IPS DF 4.7 (cell line): ENCODE measurements at regions not wholly inside any gene's neighbourhood (a gene's known extent, or its start where the extent isn't known, plus 50 kb on each side); places are given as distances from the start of the nearest gene placed in this dataset.
"Not testable (repeated sequence)": the region's sequence is repeated elsewhere in the genome, so short reads cannot be mapped to it uniquely, and the experiment has no call there.

Experiments used
- DNase-seq: peaks from one replicate; pipeline ENCODE4 v3.0.0-alpha.2; 2013; ENCODE audit warnings: low spot score; ENCODE audit errors: extremely low read depth

- DNase-seq, result no peak
Observed at GRCh38 chr13:80083853-80084676, 256.9 kb downstream of the SPRY2 start.

GRCh38 chr13:80083081-80083852 lies 257.7 kb downstream of the SPRY2 start:
- no peak for DNase-seq

GRCh38 chr13:80082396-80083080 lies 258.4 kb downstream of the SPRY2 start:
- no peak for DNase-seq

GRCh38 chr13:80074811-80075210 lies 266.1 kb downstream of the SPRY2 start:
- no peak for DNase-seq

- DNase-seq, result no peak
Observed at GRCh38 chr13:80074143-80074752, 266.7 kb downstream of the SPRY2 start.

GRCh38 chr13:80072231-80072630 lies 268.7 kb downstream of the SPRY2 start:
- no peak for DNase-seq

GRCh38 chr13:80070024-80070703 lies 270.8 kb downstream of the SPRY2 start:
- no peak for DNase-seq

GRCh38 chr13:80069374-80069773 lies 271.6 kb downstream of the SPRY2 start:
- DNase-seq, result no peak

GRCh38 chr13:80065996-80066395 lies 274.9 kb downstream of the SPRY2 start:
- DNase-seq, result no peak

GRCh38 chr13:80062416-80062815 lies 278.5 kb downstream of the SPRY2 start:
- DNase-seq, result not testable (repeated sequence)

GRCh38 chr13:80059789-80060188 lies 281.1 kb downstream of the SPRY2 start:
- no peak for DNase-seq

- DNase-seq, result no peak
Observed at GRCh38 chr13:80058626-80059025, 282.3 kb downstream of the SPRY2 start.

GRCh38 chr13:80055847-80056246 lies 285.1 kb downstream of the SPRY2 start:
- no peak for DNase-seq

GRCh38 chr13:80054806-80055205 lies 286.1 kb downstream of the SPRY2 start:
- DNase-seq, result no peak

- no peak for DNase-seq
Observed at GRCh38 chr13:80052286-80052685, 288.6 kb downstream of the SPRY2 start.

GRCh38 chr13:80050252-80050651 lies 290.7 kb downstream of the SPRY2 start:
- no peak for DNase-seq

- DNase-seq, result no peak
Observed at GRCh38 chr13:80048802-80049201, 292.1 kb downstream of the SPRY2 start.

GRCh38 chr13:80048030-80048429 lies 292.9 kb downstream of the SPRY2 start:
- no peak for DNase-seq

GRCh38 chr13:80047406-80047805 lies 293.5 kb downstream of the SPRY2 start:
- no peak for DNase-seq

- no peak for DNase-seq
Observed at GRCh38 chr13:80040981-80041317, 300.0 kb downstream of the SPRY2 start.
